Fibroblast of skin of abdomen (primary cell): ENCODE measurements at regions not wholly inside any gene's neighbourhood (a gene's known extent, or its start where the extent isn't known, plus 50 kb on each side); places are given as distances from the start of the nearest gene placed in this dataset.
A peak's percentile ranks its signal among the peaks of the same experiment; 100 is the strongest.
"Not testable (repeated sequence)": the region's sequence is repeated elsewhere in the genome, so short reads cannot be mapped to it uniquely, and the experiment has no call there.

Experiments
- DNase-seq: peaks from one replicate; pipeline ENCODE4 v3.0.0-alpha.2; 2013

GRCh38 chr16:63769211-63769610 lies 1352.7 kb downstream of the CDH11 start:
- DNase-seq = no peak

- DNase-seq = not testable (repeated sequence)
Measured at GRCh38 chr16:63760246-63760645, 1361.6 kb downstream of the CDH11 start.

- DNase-seq = no peak
Measured at GRCh38 chr16:63752347-63752746, 1369.5 kb downstream of the CDH11 start.

GRCh38 chr16:63749276-63749675 lies 1372.6 kb downstream of the CDH11 start:
- DNase-seq = peak; percentile 94

- peak; percentile 49 for DNase-seq
Measured at GRCh38 chr16:63745456-63745855, 1376.4 kb downstream of the CDH11 start.

- no peak for DNase-seq
Measured at GRCh38 chr16:63744077-63744874, 1377.6 kb downstream of the CDH11 start.

GRCh38 chr16:63742150-63742549 lies 1379.7 kb downstream of the CDH11 start:
- no peak for DNase-seq

- DNase-seq = peak; percentile 45
Measured at GRCh38 chr16:63737633-63738032, 1384.2 kb downstream of the CDH11 start.

GRCh38 chr16:63735456-63735855 lies 1386.4 kb downstream of the CDH11 start:
- no peak for DNase-seq

DNA sequence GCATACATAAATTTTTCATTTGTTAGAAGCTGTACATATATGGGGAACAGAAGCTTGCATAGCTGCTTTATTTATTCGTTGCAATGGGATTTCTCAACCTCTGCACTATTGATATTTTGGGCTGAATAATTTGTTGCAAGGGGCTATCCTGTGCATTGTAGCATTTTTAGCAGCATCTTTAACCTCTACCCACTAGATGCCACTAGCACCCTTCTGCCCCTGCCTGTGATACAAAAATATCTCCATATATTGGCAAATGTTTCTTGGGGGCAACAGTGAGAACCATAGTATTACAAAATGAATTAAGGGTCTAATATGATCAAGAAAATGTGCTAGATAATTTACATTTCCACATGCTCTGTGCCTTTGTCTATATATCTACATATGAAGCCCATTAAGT lies 1401.0 kb downstream of the CDH11 start:
- DNase-seq = peak; percentile 25

DNA sequence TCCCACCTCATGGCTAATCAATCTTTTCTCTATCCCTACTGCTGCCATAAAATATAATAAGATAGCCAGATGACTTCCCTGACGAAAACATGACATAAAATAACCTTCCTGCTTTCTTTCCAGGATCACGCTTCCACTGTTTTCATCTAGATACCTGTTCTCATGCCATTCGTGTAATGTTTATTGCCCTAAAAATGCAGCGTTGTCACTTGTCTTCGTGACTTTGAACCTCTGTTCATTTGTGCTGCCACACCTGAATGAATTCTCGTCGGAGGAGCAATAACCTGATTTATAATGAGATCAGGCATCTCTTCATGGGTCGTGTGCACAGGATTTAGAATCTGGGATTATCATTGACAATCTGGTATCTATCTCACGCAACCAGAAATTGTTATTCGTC lies 1401.9 kb downstream of the CDH11 start:
- DNase-seq = no peak

GRCh38 chr16:63717806-63718205 lies 1404.1 kb downstream of the CDH11 start:
- no peak for DNase-seq

- DNase-seq = no peak
Measured at GRCh38 chr16:63714876-63715275, 1407.0 kb downstream of the CDH11 start.

DNA sequence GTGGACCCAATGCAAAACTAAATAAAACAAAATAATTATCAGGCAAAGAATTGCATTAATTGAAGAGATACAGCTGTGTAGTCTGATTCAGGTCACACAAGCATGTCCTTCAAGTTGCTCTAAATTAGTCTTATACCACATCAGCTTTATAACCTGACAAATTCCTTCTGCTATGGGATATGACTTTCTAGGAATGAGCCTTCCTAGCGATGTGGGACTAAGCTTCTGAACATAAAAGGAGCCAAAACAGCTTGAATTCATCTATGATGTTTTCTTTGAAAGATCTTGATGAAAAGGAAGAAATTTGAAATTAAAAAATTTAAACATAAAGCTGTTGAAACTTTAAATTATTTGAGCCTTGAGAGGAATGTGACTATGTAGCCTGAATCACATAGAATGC lies 1409.1 kb downstream of the CDH11 start:
- no peak for DNase-seq

GRCh38 chr16:63703612-63704011 lies 1418.3 kb downstream of the CDH11 start:
- no peak for DNase-seq

- no peak for DNase-seq
Measured at GRCh38 chr16:63702981-63703590, 1418.8 kb downstream of the CDH11 start.

DNA sequence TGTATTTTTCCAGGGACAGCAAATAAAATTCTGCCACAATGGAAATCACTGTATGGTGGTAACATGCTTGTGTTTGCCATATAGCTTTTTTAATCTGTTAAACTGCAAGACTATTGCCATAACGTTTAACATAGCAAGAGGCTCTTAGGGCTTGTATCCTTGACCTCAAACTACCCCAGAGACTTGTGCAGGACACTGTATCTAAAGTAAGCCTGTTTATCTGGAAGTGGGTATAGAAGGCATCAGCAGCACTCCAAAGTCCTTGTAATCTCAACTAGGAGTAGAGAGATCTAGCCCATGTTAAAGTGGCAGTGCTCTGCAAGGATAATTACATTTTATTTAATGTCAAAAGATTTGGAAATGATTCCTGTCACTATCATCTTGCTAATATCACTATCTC lies 1424.1 kb downstream of the CDH11 start:
- DNase-seq = no peak

- DNase-seq = no peak
Measured at GRCh38 chr16:63695347-63695746, 1426.5 kb downstream of the CDH11 start.

DNA sequence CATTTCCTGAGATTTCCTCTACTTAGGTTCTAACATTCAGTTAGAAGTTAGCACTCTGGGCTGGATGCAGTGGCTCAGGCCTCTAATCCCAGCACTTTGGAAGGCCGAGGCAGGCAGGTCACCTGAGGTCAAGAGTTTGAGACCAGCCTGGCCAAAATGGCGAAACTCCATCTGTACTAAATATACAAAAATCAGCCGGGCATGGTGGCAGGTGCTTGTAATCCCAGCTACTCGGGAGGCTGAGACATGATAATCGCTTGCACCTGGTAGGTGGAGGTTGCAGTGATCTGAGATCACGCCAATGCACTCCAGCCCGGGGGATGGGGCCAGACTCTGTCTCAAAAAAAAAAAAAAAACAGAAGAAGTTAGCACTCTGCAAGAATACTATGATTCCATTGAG lies 1430.9 kb downstream of the CDH11 start:
- no peak for DNase-seq

- no peak for DNase-seq
Measured at GRCh38 chr16:63690267-63690666, 1431.6 kb downstream of the CDH11 start.

- DNase-seq = no peak
Measured at GRCh38 chr16:63689068-63689467, 1432.8 kb downstream of the CDH11 start.

- no peak for DNase-seq
Measured at GRCh38 chr16:63684149-63685101, 1437.4 kb downstream of the CDH11 start.

DNA sequence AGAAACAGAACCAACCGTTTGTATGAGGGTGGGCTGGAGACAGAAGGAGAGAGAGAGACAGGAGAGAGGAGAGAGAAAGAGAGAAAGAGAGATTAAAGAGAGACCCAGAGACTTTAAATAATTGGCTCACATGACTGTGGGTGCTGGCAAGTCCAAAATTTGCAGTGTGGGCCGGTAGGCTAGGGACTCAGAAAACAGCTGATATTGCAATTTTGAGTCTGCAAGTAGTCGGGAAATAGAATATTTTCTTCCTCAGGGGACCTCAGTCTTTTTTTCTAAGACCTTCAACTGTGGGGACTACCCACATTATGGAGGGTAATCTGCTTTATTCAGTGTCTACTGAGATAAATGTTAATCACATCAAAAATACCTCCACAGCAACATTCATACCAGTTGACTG lies 1439.0 kb downstream of the CDH11 start:
- DNase-seq = no peak
